Mesenchymal stem cell (in vitro differentiated cells and primary cell): ENCODE measurements at regions not wholly inside any gene's neighbourhood (a gene's known extent, or its start where the extent isn't known, plus 50 kb on each side); places are given as distances from the start of the nearest gene placed in this dataset.
A peak's percentile ranks its signal among the peaks of the same experiment; 100 is the strongest.
"Not testable (repeated sequence)": the region's sequence is repeated elsewhere in the genome, so short reads cannot be mapped to it uniquely, and the experiment has no call there.

ENCODE experiments used
- DNase-seq: peaks from one replicate; pipeline ENCODE4 v3.0.0-alpha.2; 2013
- H2AFZ ChIP-seq: one replicate; pipeline ENCODE4 v1.6.1; 2013; ENCODE audit warnings: low read depth, mild to moderate bottlenecking, control low read depth, inconsistent platforms, low read length, moderate library complexity
- H2AK5ac ChIP-seq: 2 replicates; pipeline ENCODE4 v1.6.1; 2013; ENCODE audit warnings: low read length, moderate library complexity, mild to moderate bottlenecking, inconsistent platforms; ENCODE audit not compliant: severe bottlenecking
- H2BK120ac ChIP-seq: one replicate; pipeline ENCODE4 v1.6.1; 2013; ENCODE audit warnings: low read depth, mild to moderate bottlenecking, inconsistent platforms, low read length, moderate library complexity
- H2BK12ac ChIP-seq, 2 experiments: one replicate each; pipeline ENCODE4 v1.6.1; 2013; ENCODE audit warnings: inconsistent platforms in 2 of 2, low read length in 2 of 2, mild to moderate bottlenecking in 2 of 2, moderate library complexity in 2 of 2, control low read depth in 1 of 2
- H2BK15ac ChIP-seq: one replicate; pipeline ENCODE4 v1.6.1; 2013; ENCODE audit warnings: mild to moderate bottlenecking, low read depth, inconsistent platforms; ENCODE audit not compliant: poor library complexity, severe bottlenecking
- H2BK5ac ChIP-seq: 2 replicates; pipeline ENCODE4 v1.6.1; 2013; ENCODE audit warnings: low read depth, mild to moderate bottlenecking, low read length, control low read depth, inconsistent platforms; ENCODE audit not compliant: poor library complexity, severe bottlenecking
- H3K14ac ChIP-seq, 2 experiments: one replicate each; pipeline ENCODE4 v1.6.1; 2013; ENCODE audit warnings: inconsistent platforms in 2 of 2, low read length in 2 of 2, control low read depth in 1 of 2, mild to moderate bottlenecking in 1 of 2, moderate library complexity in 1 of 2
- H3K18ac ChIP-seq, 2 experiments: one replicate each; pipeline ENCODE4 v1.6.1; 2013; ENCODE audit warnings: inconsistent platforms in 2 of 2, low read length in 2 of 2, control low read depth in 1 of 2, low read depth in 1 of 2, mild to moderate bottlenecking in 1 of 2
- H3K23ac ChIP-seq, 2 experiments: one replicate each; pipeline ENCODE4 v1.6.1; 2013; ENCODE audit warnings: inconsistent platforms in 2 of 2, low read length in 2 of 2, mild to moderate bottlenecking in 2 of 2, moderate library complexity in 2 of 2, control low read depth in 1 of 2
- H3K27ac ChIP-seq: 2 replicates; pipeline ENCODE4 v1.5.1; 2013; ENCODE audit warnings: mild to moderate bottlenecking, moderate library complexity, low read length, control low read depth, inconsistent platforms; ENCODE audit not compliant: poor library complexity, severe bottlenecking
- H3K27me3 ChIP-seq, 2 experiments: 2 replicates each; pipeline versions ENCODE4 v1.6.1 to v1.7.0; 2013; ENCODE audit warnings: low read length in 2 of 2, mild to moderate bottlenecking in 2 of 2, moderate library complexity in 2 of 2, control low read depth in 1 of 2, inconsistent platforms in 1 of 2; ENCODE audit not compliant: control insufficient read depth in 1 of 2, insufficient read depth in 1 of 2
- H3K36me3 ChIP-seq, 2 experiments: 2 replicates each; pipeline versions ENCODE4 v1.6.1 to v1.7.0; 2013; ENCODE audit warnings: low read length in 2 of 2, control low read depth in 1 of 2, inconsistent platforms in 1 of 2, low read depth in 1 of 2, mild to moderate bottlenecking in 1 of 2; ENCODE audit not compliant: insufficient read depth in 2 of 2, control insufficient read depth in 1 of 2
- H3K4ac ChIP-seq, 2 experiments: one replicate each; pipeline ENCODE4 v1.6.1; 2013; ENCODE audit warnings: inconsistent platforms in 2 of 2, low read length in 2 of 2, mild to moderate bottlenecking in 2 of 2, moderate library complexity in 2 of 2, control low read depth in 1 of 2, low read depth in 1 of 2
- H3K4me1 ChIP-seq: 2 replicates; pipeline ENCODE4 v1.6.1; 2013; ENCODE audit warnings: low read depth, low read length, control low read depth; ENCODE audit not compliant: control insufficient read depth, insufficient read depth
- H3K4me2 ChIP-seq: 2 replicates; pipeline ENCODE4 v1.6.1; 2013; ENCODE audit warnings: low read length, mild to moderate bottlenecking, inconsistent platforms; ENCODE audit not compliant: poor library complexity, severe bottlenecking
- H3K4me3 ChIP-seq, 2 experiments: 2 replicates each; pipeline versions ENCODE4 v1.5.1 to v1.7.0; 2013; ENCODE audit warnings: low read length in 2 of 2, mild to moderate bottlenecking in 2 of 2, control low read depth in 1 of 2, low read depth in 1 of 2; ENCODE audit not compliant: insufficient read depth in 1 of 2
- H3K79me1 ChIP-seq: replicated peaks from 2 replicates; pipeline ENCODE4 v1.6.1; 2013; ENCODE audit warnings: mild to moderate bottlenecking, control low read depth, low read length, inconsistent platforms; ENCODE audit not compliant: poor library complexity, severe bottlenecking
- H3K9ac ChIP-seq: 2 replicates; pipeline ENCODE4 v1.7.0; 2013; ENCODE audit warnings: mild to moderate bottlenecking, low read length, moderate library complexity
- H3K9me3 ChIP-seq: 2 replicates; pipeline ENCODE4 v1.7.0; 2013; ENCODE audit warnings: mild to moderate bottlenecking, low read length; ENCODE audit not compliant: control insufficient read depth
- H4K8ac ChIP-seq: one replicate; pipeline ENCODE4 v1.6.1; 2013; ENCODE audit warnings: inconsistent platforms, mild to moderate bottlenecking, low read length, moderate library complexity
- H4K91ac ChIP-seq: one replicate; pipeline ENCODE4 v1.6.1; 2013; ENCODE audit warnings: mild to moderate bottlenecking, low read length, inconsistent platforms
- WGBS: methylation state at CpG from one replicate; pipeline ENCODE4 v1.1.7; 2013; ENCODE audit warnings: mixed read lengths; 5-methylcytosine and 5-hydroxymethylcytosine counted together

GRCh38 chr1:188841111-188841696 lies 1636.5 kb downstream of the BRINP3 start:
- H2AK5ac ChIP-seq, H3K9ac ChIP-seq, H3K27me3 ChIP-seq, H3K27ac ChIP-seq, DNase-seq, H3K79me1 ChIP-seq, H3K9me3 ChIP-seq, H3K4me3 ChIP-seq, H3K4me1 ChIP-seq, H2BK12ac ChIP-seq, H2AFZ ChIP-seq, H2BK120ac ChIP-seq, H3K4me2 ChIP-seq, H4K8ac ChIP-seq, H3K14ac ChIP-seq, H3K36me3 ChIP-seq, H3K23ac ChIP-seq, H2BK15ac ChIP-seq, H3K18ac ChIP-seq, H4K91ac ChIP-seq, H2BK5ac ChIP-seq, H3K4ac ChIP-seq: not testable (repeated sequence)
- WGBS: 97% methylated on average over 37 of the region's 40 CpGs

GRCh38 chr1:188846468-188846867 lies 1631.2 kb downstream of the BRINP3 start:
- Histone ChIP-seq H3K4ac (no peak overlapping the region), H2AK5ac (no peak overlapping the region)

GRCh38 chr1:188857526-188858087 lies 1620.1 kb downstream of the BRINP3 start:
- Histone ChIP-seq H2BK12ac (no peak overlapping the region), H3K36me3 (no peaks in the 10 kb centered on the region), H3K18ac (no peak overlapping the region), H3K4me1 (no peaks in the 10 kb centered on the region), H3K79me1 (no peaks in the 10 kb centered on the region), H3K9ac (no peak overlapping the region), H3K14ac (no peak overlapping the region), H3K27ac (no peak overlapping the region), H4K8ac (no peak overlapping the region), H3K4me3 (no peak overlapping the region), H3K9me3 (peaks cover 20% of the 10 kb centered on the region), H3K23ac (no peak overlapping the region), H4K91ac (no peak overlapping the region), H2BK120ac (no peak overlapping the region), H3K27me3 (no peaks in the 10 kb centered on the region), H2AK5ac (no peak overlapping the region), H3K4me2 (no peak overlapping the region), H2BK15ac (no peak overlapping the region), H3K4ac (no peak overlapping the region), H2AFZ (peak overlapping the region; percentile 63), H2BK5ac (no peak overlapping the region)
- 93% methylated on average over 31 of the region's 31 CpGs for WGBS
- no peak for DNase-seq

More at GRCh38 chr1:188846468-188846867, 1631.2 kb downstream of the BRINP3 start:
- no peak overlapping the region for H3K18ac ChIP-seq
- no peak overlapping the region for H3K4me3 ChIP-seq
- no peak overlapping the region for H2BK5ac ChIP-seq
- H2AFZ ChIP-seq: no peak overlapping the region
- DNase-seq: no peak
- no peak overlapping the region for H3K14ac ChIP-seq
- H3K79me1 ChIP-seq: no peaks in the 10 kb centered on the region
- no peaks in the 10 kb centered on the region for H3K27me3 ChIP-seq
- H4K91ac ChIP-seq: no peak overlapping the region
- no peak overlapping the region for H2BK120ac ChIP-seq
- no peaks in the 10 kb centered on the region for H3K4me1 ChIP-seq
- no peak overlapping the region for H3K23ac ChIP-seq
- H2BK15ac ChIP-seq: no peak overlapping the region
- no peaks in the 10 kb centered on the region for H3K36me3 ChIP-seq
- H3K9me3 ChIP-seq: peaks cover 7% of the 10 kb centered on the region
- H3K4me2 ChIP-seq: no peak overlapping the region
- H3K27ac ChIP-seq: no peak overlapping the region
- 94% methylated on average over 6 of the region's 6 CpGs for WGBS
- no peak overlapping the region for H3K9ac ChIP-seq
- H4K8ac ChIP-seq: no peak overlapping the region
- no peak overlapping the region for H2BK12ac ChIP-seq

- no peak overlapping the region for H3K4me2 ChIP-seq
- no peak overlapping the region for H2BK120ac ChIP-seq
- H4K91ac ChIP-seq: no peak overlapping the region
- H3K4me1 ChIP-seq: no peaks in the 10 kb centered on the region
- H4K8ac ChIP-seq: no peak overlapping the region
- no peak overlapping the region for H2AFZ ChIP-seq
- H3K23ac ChIP-seq: no peak overlapping the region
- H2BK15ac ChIP-seq: no peak overlapping the region
- DNase-seq: no peak
- H3K18ac ChIP-seq: no peak overlapping the region
- no peaks in the 10 kb centered on the region for H3K36me3 ChIP-seq
- H2BK5ac ChIP-seq: no peak overlapping the region
- no peak overlapping the region for H2AK5ac ChIP-seq
- H3K27me3 ChIP-seq: no peaks in the 10 kb centered on the region
- H3K9ac ChIP-seq: no peak overlapping the region
- no peak overlapping the region for H3K27ac ChIP-seq
- H2BK12ac ChIP-seq: no peak overlapping the region
- no peak overlapping the region for H3K4me3 ChIP-seq
- H3K79me1 ChIP-seq: no peaks in the 10 kb centered on the region
- H3K14ac ChIP-seq: no peak overlapping the region
- H3K4ac ChIP-seq: no peak overlapping the region
- peaks cover 26% of the 10 kb centered on the region for H3K9me3 ChIP-seq
Measured at GRCh38 chr1:188867614-188868013, 1610.0 kb downstream of the BRINP3 start.
